GM23248 (cell line): ENCODE measurements at regions not wholly inside any gene's neighbourhood (a gene's known extent, or its start where the extent isn't known, plus 50 kb on each side); places are given as distances from the start of the nearest gene placed in this dataset.

Source experiments
- DNase-seq: peaks from one replicate; pipeline ENCODE4 v3.0.0-alpha.2; 2015
- H2AFZ ChIP-seq: fragments of 200-600 bp; sonication (generic); 2 replicates; pipeline ENCODE4 v1.6.1; 2016; ENCODE audit warnings: antibody characterized with exemption
- H3F3A ChIP-seq: fragments of 200-600 bp; sonication (generic); 2 replicates; pipeline ENCODE4 v1.6.1; 2016; ENCODE audit warnings: mild to moderate bottlenecking, antibody characterized with exemption, mixed run types; ENCODE audit not compliant: insufficient read depth
- H3K27ac ChIP-seq: fragments of 200-600 bp; sonication (generic); 2 replicates; pipeline ENCODE4 v1.5.1; 2016; ENCODE audit warnings: mild to moderate bottlenecking
- H3K27me3 ChIP-seq: fragments of 200-600 bp; sonication (generic); replicated peaks from 2 replicates; pipeline ENCODE4 v1.6.1; 2016; ENCODE audit warnings: mild to moderate bottlenecking; ENCODE audit not compliant: insufficient read depth
- H3K36me3 ChIP-seq: fragments of 200-600 bp; sonication (generic); 2 replicates; pipeline ENCODE4 v1.6.1; 2016; ENCODE audit warnings: low read depth, mild to moderate bottlenecking
- H3K4me1 ChIP-seq: fragments of 200-600 bp; sonication (generic); 2 replicates; pipeline ENCODE4 v1.6.1; 2016; ENCODE audit warnings: mild to moderate bottlenecking; ENCODE audit not compliant: insufficient read depth
- H3K4me2 ChIP-seq: fragments of 200-600 bp; sonication (generic); one replicate; pipeline ENCODE4 v1.6.1; 2016; ENCODE audit warnings: mild to moderate bottlenecking; ENCODE audit not compliant: unreplicated experiment
- H3K4me3 ChIP-seq: fragments of 200-600 bp; sonication (generic); 2 replicates; pipeline ENCODE4 v1.5.1; 2016; ENCODE audit warnings: mild to moderate bottlenecking
- H3K79me2 ChIP-seq: fragments of 200-600 bp; sonication (generic); 2 replicates; pipeline ENCODE4 v1.6.1; 2016; ENCODE audit warnings: mild to moderate bottlenecking; ENCODE audit not compliant: insufficient read depth
- H3K9ac ChIP-seq: fragments of 200-600 bp; sonication (generic); 2 replicates; pipeline ENCODE4 v1.6.1; 2016; ENCODE audit warnings: mild to moderate bottlenecking
- H3K9me2 ChIP-seq: fragments of 200-600 bp; sonication (generic); 2 replicates; pipeline ENCODE4 v1.6.1; 2016; ENCODE audit warnings: mixed run types, mild to moderate bottlenecking, moderate library complexity; ENCODE audit not compliant: insufficient read depth
- H3K9me3 ChIP-seq: fragments of 200-600 bp; sonication (generic); one replicate; pipeline ENCODE4 v1.6.1; 2017; ENCODE audit warnings: low read depth
- H4K20me1 ChIP-seq: fragments of 200-600 bp; sonication (generic); 2 replicates; pipeline ENCODE4 v1.6.0; 2016; ENCODE audit not compliant: insufficient read depth
- EZH2 ChIP-seq: fragments of 200-600 bp; sonication (generic); IDR thresholded peaks from 2 replicates; pipeline ENCODE4 v1.6.1; 2018; ENCODE audit warnings: antibody characterized with exemption, mild to moderate bottlenecking; ENCODE audit not compliant: insufficient read depth, poor library complexity, severe bottlenecking
- EZH2phosphoT487 ChIP-seq: fragments of 200-600 bp; sonication (generic); IDR thresholded peaks from 2 replicates; pipeline ENCODE4 v1.6.1; 2018; ENCODE audit warnings: antibody characterized with exemption, moderate library complexity, mild to moderate bottlenecking, low read depth; ENCODE audit not compliant: insufficient read depth
- WGBS, 2 experiments: methylation state at CpG; one replicate each; pipeline ENCODE4 v1.1.6; 2015 to 2017; ENCODE audit warnings: low lambda C conversion rate in 2 of 2, low coverage in 1 of 2; ENCODE audit errors: missing lambda C conversion rate in 2 of 2; 5-methylcytosine and 5-hydroxymethylcytosine counted together
- in situ Hi-C: fragments of 300-500 bp; cut with MboI; formaldehyde crosslinking; loops from 2 replicates; pipeline ENCODE4 v1.15.0; 2020

GRCh38 chr6:27611451-27611850 lies 138.5 kb upstream of the ZNF184 start:
- no peak overlapping the region for H3K4me2 ChIP-seq
- no peaks in the 10 kb centered on the region for H3K9me3 ChIP-seq
- H3K9me2 ChIP-seq: no peaks in the 10 kb centered on the region
- H3K79me2 ChIP-seq: no peaks in the 10 kb centered on the region
- no peak overlapping the region for H3K4me3 ChIP-seq
- H3K27ac ChIP-seq: no peak overlapping the region
- TF ChIP-seq EZH2phosphoT487: no peak
- no peak for TF ChIP-seq EZH2
- no peaks in the 10 kb centered on the region for H4K20me1 ChIP-seq
- H3F3A ChIP-seq: peaks cover 16% of the 10 kb centered on the region
- peaks cover 6% of the 10 kb centered on the region; the same call in 1 of the 2 replicates for H3K4me1 ChIP-seq
- no peak overlapping the region for H2AFZ ChIP-seq
- DNase-seq: no peak
- no peaks in the 10 kb centered on the region for H3K27me3 ChIP-seq
- H3K9ac ChIP-seq: no peak overlapping the region
- no peaks in the 10 kb centered on the region for H3K36me3 ChIP-seq
- 65 to 70% methylated on average over 1 of the region's 1 CpG for WGBS, 2 experiments
- in situ Hi-C loops: no loop called here

- in situ Hi-C loops: no loop called here
- peak overlapping the region; percentile 27; the same call in 1 of the 2 replicates for H3K27ac ChIP-seq
- no peak overlapping the region for H3K9ac ChIP-seq
- peak overlapping the region; percentile 30; the same call in 1 of the 2 replicates for H2AFZ ChIP-seq
- TF ChIP-seq EZH2: no peak
- TF ChIP-seq EZH2phosphoT487: no peak
- no peaks in the 10 kb centered on the region for H3K9me3 ChIP-seq
- no peaks in the 10 kb centered on the region for H3K27me3 ChIP-seq
- peaks cover 6% of the 10 kb centered on the region; the same call in 1 of the 2 replicates for H3K4me1 ChIP-seq
- 30 to 31% methylated on average over 8 of the region's 8 CpGs for WGBS, 2 experiments
- no peaks in the 10 kb centered on the region for H3K36me3 ChIP-seq
- peak overlapping the region; percentile 34 for H3K4me2 ChIP-seq
- H4K20me1 ChIP-seq: no peaks in the 10 kb centered on the region
- peaks cover 29% of the 10 kb centered on the region for H3F3A ChIP-seq
- H3K79me2 ChIP-seq: no peaks in the 10 kb centered on the region
- H3K4me3 ChIP-seq: 0 out of 2 replicates have a peak overlapping the region, but pooled peaks have one; percentile 27
- peak; percentile 89 for DNase-seq
- no peaks in the 10 kb centered on the region for H3K9me2 ChIP-seq
Observed at GRCh38 chr6:27608916-27609883, 136.3 kb upstream of the ZNF184 start.

GRCh38 chr6:27605401-27606342 lies 132.8 kb upstream of the ZNF184 start:
- peak overlapping the region; percentile 78 for H2AFZ ChIP-seq
- 15 to 18% methylated on average over 31 of the region's 31 CpGs for WGBS, 2 experiments
- H3K4me2 ChIP-seq: peak overlapping the region; percentile 93
- H3K36me3 ChIP-seq: no peaks in the 10 kb centered on the region
- no peak overlapping the region for H3K27ac ChIP-seq
- H3F3A ChIP-seq: peaks cover 29% of the 10 kb centered on the region
- H3K4me3 ChIP-seq: peak overlapping the region; percentile 75
- in situ Hi-C loops: no loop called here
- no peaks in the 10 kb centered on the region for H3K9me3 ChIP-seq
- H3K4me1 ChIP-seq: peaks cover 6% of the 10 kb centered on the region; the same call in 1 of the 2 replicates
- H3K9me2 ChIP-seq: no peaks in the 10 kb centered on the region
- H3K27me3 ChIP-seq: no peaks in the 10 kb centered on the region
- no peaks in the 10 kb centered on the region for H3K79me2 ChIP-seq
- DNase-seq: peak; percentile 84
- H3K9ac ChIP-seq: peak overlapping the region; percentile 53; the same call in 1 of the 2 replicates
- TF ChIP-seq EZH2phosphoT487: no peak
- TF ChIP-seq EZH2: no peak
- H4K20me1 ChIP-seq: no peaks in the 10 kb centered on the region

- H3F3A ChIP-seq: peaks cover 29% of the 10 kb centered on the region
- H2AFZ ChIP-seq: peak overlapping the region; percentile 78
- H4K20me1 ChIP-seq: no peaks in the 10 kb centered on the region
- H3K27me3 ChIP-seq: no peaks in the 10 kb centered on the region
- H3K4me3 ChIP-seq: peak overlapping the region; percentile 75
- no peak overlapping the region for H3K27ac ChIP-seq
- H3K4me2 ChIP-seq: peak overlapping the region; percentile 93
- in situ Hi-C loops: no loop called here
- H3K4me1 ChIP-seq: peaks cover 6% of the 10 kb centered on the region; the same call in 1 of the 2 replicates
- no peaks in the 10 kb centered on the region for H3K36me3 ChIP-seq
- no peak for TF ChIP-seq EZH2
- no peak for TF ChIP-seq EZH2phosphoT487
- no peaks in the 10 kb centered on the region for H3K9me3 ChIP-seq
- H3K79me2 ChIP-seq: no peaks in the 10 kb centered on the region
- peak overlapping the region; percentile 53; the same call in 1 of the 2 replicates for H3K9ac ChIP-seq
- DNase-seq: peak; percentile 30
- 5 to 8% methylated on average over 13 of the region's 13 CpGs for WGBS, 2 experiments
- no peaks in the 10 kb centered on the region for H3K9me2 ChIP-seq
Observed at GRCh38 chr6:27604986-27605385, 132.1 kb upstream of the ZNF184 start.
